ENCODE measurements at regions not wholly inside any gene's neighbourhood (a gene's known extent, or its start where the extent isn't known, plus 50 kb on each side); places are given as distances from the start of the nearest gene placed in this dataset.

GRCh38 chr11:33594188-33594587 lies 106.4 kb downstream of the C11orf91 start:
- Histone ChIP-seq H3K27me3 (no peaks in the 10 kb centered on the region), H3K36me3 (replicated peaks in 1 of 2) (no peaks in the 10 kb centered on the region), H3K27ac (no peak overlapping the region), H3K4me3 (no peak overlapping the region), H3K4me1 (replicated peaks in 1 of 2) (no peaks in the 10 kb centered on the region), H3K9me3 (replicated peaks in 1 of 3) (peaks cover 0 to 7% (median 0%) of the 10 kb centered on the region in 3 donors)
- no peak for DNase-seq
- TF ChIP-seq POLR2A (IDR thresholded peaks at IDR 0.05) (no peak), CTCF (IDR thresholded peaks at IDR 0.05) (no peak)
- intact Hi-C loops (cut with DNase I), result no loop called here

- intact Hi-C loops (cut with DNase I), result no loop called here
- WGBS, 4 donors, result 73 to 87% (median 85%) methylated on average over 4 of the region's 4 CpGs
- Histone ChIP-seq H3K4me1 (replicated peaks in 1 of 2) (no peaks in the 10 kb centered on the region), H3K36me3 (replicated peaks in 1 of 2) (no peaks in the 10 kb centered on the region), H3K4me3 (no peak overlapping the region), H3K27me3 (no peaks in the 10 kb centered on the region), H3K27ac (no peak overlapping the region), H3K9me3 (replicated peaks in 1 of 3) (peaks cover 0 to 7% (median 0%) of the 10 kb centered on the region in 3 donors)
- TF ChIP-seq CTCF (IDR thresholded peaks at IDR 0.05), result no peak
- no peak for TF ChIP-seq POLR2A (IDR thresholded peaks at IDR 0.05)
- DNase-seq, result no peak
Observed at GRCh38 chr11:33590441-33590840, 110.2 kb downstream of the C11orf91 start.

- Histone ChIP-seq H3K27ac (no peak overlapping the region), H3K4me3 (no peak overlapping the region), H3K9me3 (replicated peaks in 1 of 3) (no peaks in the 10 kb centered on the region), H3K4me1 (replicated peaks in 1 of 2) (no peaks in the 10 kb centered on the region), H3K36me3 (replicated peaks in 1 of 2) (no peaks in the 10 kb centered on the region), H3K27me3 (no peaks in the 10 kb centered on the region)
- DNase-seq, result no peak
- intact Hi-C loops (cut with DNase I), result no loop called here
- TF ChIP-seq CTCF (IDR thresholded peaks at IDR 0.05) (no peak), POLR2A (IDR thresholded peaks at IDR 0.05) (no peak)
- 64 to 76% (median 69%) methylated on average over 4 of the region's 4 CpGs for WGBS, 4 donors
Observed at GRCh38 chr11:33588056-33588455, 112.6 kb downstream of the C11orf91 start.

GRCh38 chr11:33585586-33586209 lies 114.9 kb downstream of the C11orf91 start:
- TF ChIP-seq CTCF (IDR thresholded peaks at IDR 0.05), result no peak
- TF ChIP-seq POLR2A (IDR thresholded peaks at IDR 0.05), result no peak
- WGBS, 4 donors, result 81 to 85% (median 85%) methylated on average over 6 of the region's 6 CpGs

More at GRCh38 chr11:33585586-33586209, 114.9 kb downstream of the C11orf91 start:
- intact Hi-C loops (cut with DNase I), result no loop called here
- DNase-seq, result no peak
- no peaks in the 10 kb centered on the region for H3K36me3 ChIP-seq (replicated peaks in 1 of 2)
- H3K4me3 ChIP-seq, result no peak overlapping the region
- no peaks in the 10 kb centered on the region for H3K4me1 ChIP-seq (replicated peaks in 1 of 2)
- H3K27ac ChIP-seq, result no peak overlapping the region
- H3K27me3 ChIP-seq, result no peaks in the 10 kb centered on the region
- no peaks in the 10 kb centered on the region for H3K9me3 ChIP-seq (replicated peaks in 1 of 3)

Measured in adrenal gland (tissue), 9 donors.